Suppressor macrophage treated with lipopolysaccharide for 4 hours (primary cell): ENCODE measurements at regions not wholly inside any gene's neighbourhood (a gene's known extent, or its start where the extent isn't known, plus 50 kb on each side); places are given as distances from the start of the nearest gene placed in this dataset.
"Not testable (repeated sequence)": the region's sequence is repeated elsewhere in the genome, so short reads cannot be mapped to it uniquely, and the experiment has no call there.

Source experiments
- DNase-seq: peaks from one replicate; pipeline ENCODE4 v3.0.0-alpha.2; 2020

- DNase-seq: no peak
These were observed 113.2 kb upstream of the LHX1 start for GRCh38 chr17:36823850-36824677.

- DNase-seq: no peak
These were observed 112.6 kb upstream of the LHX1 start for GRCh38 chr17:36824678-36825101.

- DNase-seq: no peak
These were observed 112.2 kb upstream of the LHX1 start for GRCh38 chr17:36825113-36825512.

DNA sequence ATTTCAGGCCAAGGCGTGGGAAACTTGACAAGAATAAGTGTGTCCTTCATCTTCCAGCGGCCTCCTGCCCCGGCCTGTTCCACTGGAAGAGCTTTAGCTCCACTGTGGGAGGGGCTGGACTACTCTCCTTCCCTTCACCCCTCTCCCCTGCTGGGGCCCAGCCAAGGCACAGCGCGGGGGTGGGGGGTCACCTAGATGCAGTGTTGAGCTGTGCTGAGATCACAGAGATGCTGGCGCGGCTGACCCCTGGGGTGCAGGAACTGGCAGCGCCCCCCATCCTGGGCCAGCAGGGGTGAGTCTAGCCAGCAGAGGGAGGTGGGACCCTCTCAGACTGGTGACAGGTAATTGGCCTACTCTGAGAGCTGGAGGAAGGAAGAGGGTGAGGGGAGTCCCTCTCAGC is 111.8 kb upstream of the LHX1 start:
- no peak for DNase-seq

- no peak for DNase-seq
These were observed 111.3 kb upstream of the LHX1 start for GRCh38 chr17:36825951-36826350.

DNA sequence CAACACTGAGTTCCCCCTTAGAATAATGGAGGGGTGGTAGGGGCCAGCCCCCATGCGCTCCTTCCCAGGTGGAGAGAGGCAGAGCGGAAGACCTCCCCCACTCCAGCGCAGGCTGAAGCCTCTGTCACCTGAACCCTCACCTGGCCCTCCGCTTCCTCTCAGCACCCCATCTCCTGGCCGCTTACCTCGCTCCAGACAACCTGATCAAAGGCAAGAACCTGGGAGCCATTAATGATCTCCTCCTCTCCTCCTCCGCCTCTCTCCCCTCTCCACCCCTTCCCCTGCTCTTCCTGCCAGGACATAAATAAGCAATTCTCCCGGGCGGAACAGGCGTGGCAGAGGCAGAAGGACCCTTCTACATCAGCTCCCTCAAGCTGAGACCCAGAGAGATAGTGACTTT is 110.2 kb upstream of the LHX1 start:
- no peak for DNase-seq

DNA sequence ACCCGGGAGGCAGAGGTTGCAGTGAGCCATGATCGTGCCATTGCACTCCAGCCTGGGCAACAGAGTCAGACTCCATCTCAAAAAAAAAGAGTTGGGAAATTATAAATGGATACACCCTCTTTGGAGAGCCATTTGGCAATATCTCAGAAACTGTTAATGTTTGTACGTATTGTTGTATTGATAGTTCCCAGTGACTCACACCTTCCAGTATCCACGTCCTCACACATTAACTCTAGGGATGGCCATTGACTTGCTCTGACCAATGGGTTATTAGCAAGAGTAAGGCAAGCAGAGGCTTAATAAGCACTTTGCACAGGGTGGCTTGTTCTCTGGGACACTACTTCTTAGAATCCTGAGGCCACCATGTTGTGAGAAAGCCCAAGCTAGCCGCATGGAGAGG is 107.6 kb upstream of the LHX1 start:
- no peak for DNase-seq

DNA sequence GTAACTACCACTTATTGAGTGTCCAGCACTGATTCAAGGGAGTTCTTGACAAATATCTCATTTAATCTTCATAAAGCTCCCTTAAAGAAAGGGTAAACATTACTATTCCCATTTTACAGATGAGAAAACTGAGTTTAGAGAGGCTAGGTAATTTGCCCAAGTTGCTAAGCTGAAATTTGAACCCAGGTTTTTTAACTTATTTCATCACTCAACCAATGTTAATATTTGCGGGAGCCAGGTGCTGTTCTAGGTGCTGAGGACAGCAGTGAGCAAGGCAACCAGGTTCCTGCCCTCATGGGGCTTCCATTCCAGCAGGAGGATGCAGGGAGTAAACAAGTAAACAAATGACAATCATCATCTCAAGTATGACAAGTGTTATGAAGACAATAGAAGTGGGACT is 104.0 kb upstream of the LHX1 start:
- DNase-seq: no peak

DNA sequence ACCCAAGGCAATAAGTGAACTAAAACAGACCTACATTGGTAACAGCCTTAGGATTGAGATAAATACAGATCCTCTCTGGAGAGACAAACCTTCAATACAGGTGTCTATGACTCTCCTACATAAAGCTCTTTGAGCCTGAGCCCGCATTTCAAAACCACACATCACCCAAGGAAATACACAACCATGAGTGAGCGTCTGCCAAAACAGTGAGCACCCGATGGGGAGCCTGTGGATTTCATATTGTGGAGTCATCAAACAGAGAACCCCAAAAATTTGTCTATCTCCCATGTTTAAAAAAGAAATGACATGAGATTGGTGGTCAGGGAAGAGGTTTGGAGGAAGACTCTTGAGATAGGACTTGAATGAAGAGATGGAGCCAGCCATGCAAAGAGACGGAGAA is 102.2 kb upstream of the LHX1 start:
- DNase-seq: no peak

- DNase-seq: no peak
These were observed 99.9 kb upstream of the LHX1 start for GRCh38 chr17:36837195-36837938.

DNA sequence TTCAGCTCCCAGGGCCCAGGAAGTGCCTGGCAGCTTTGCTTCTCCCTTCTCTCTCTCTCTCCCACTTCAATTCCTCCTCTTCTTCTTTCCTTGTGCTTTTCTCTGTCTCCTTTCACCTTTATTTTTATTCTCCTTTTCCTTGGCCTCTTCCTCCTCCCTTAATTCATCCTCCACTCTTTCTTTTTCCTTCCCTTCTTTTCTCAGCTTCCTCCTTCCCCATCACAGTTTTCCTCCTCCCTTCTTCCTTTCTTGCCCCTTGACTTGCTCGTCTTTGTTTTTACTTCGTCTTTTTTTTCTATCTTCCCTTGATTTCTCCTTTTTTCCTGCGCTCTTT is 99.4 kb upstream of the LHX1 start:
- DNase-seq: no peak

DNA sequence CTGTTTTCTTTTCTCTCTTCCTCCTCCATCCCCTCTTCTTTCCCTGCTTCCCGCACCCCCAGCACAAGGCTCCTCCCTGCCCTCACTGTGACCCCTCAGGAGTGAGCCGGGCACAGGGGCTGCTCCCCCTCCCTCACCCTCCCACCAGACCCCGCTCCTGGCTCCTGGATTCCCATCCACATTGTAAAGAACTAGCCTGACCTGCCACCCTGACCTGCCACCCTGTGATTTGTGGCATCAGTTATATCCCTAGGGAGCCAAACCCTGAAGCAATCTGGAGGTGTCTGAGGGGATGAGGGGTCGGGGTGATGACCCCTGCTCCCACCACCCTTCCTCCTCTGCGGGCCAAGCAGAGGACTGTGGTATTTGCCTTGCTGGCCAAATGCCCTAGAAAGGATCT is 98.0 kb upstream of the LHX1 start:
- no peak for DNase-seq

- DNase-seq: no peak
These were observed 96.5 kb upstream of the LHX1 start for GRCh38 chr17:36840796-36841195.

- DNase-seq: no peak
These were observed 95.0 kb upstream of the LHX1 start for GRCh38 chr17:36842231-36842819.

DNA sequence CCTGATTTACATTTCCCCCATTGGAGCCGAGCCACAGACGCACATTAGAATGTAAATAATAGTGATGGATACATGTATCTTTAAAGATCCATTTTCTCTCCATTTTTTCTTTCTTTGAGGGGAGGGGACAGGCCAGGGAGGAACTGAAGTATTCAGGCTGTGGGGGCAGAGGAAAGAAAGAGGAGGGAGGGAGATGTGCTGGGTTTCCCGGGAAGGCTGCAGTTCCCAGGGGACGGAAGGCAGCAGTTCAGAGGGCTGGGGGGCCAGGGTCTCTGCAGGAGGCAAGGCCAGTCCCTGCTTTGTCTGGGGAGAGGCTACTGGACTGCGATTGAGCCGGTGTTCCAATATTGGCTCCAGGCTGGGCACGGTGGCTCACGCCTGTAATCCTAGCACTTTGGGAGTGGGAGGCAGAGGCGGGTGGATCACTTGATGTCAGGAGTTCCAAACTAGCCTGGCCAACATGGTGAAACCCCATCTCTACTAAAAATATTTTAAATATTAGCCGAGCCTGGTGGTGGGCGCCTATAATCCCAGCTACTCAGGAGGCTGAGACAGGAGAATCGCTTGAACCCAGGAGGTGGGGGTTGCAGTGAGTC is 94.2 kb upstream of the LHX1 start:
- DNase-seq: no peak

GRCh38 chr17:36844013-36844412 is 93.3 kb upstream of the LHX1 start:
- no peak for DNase-seq

DNA sequence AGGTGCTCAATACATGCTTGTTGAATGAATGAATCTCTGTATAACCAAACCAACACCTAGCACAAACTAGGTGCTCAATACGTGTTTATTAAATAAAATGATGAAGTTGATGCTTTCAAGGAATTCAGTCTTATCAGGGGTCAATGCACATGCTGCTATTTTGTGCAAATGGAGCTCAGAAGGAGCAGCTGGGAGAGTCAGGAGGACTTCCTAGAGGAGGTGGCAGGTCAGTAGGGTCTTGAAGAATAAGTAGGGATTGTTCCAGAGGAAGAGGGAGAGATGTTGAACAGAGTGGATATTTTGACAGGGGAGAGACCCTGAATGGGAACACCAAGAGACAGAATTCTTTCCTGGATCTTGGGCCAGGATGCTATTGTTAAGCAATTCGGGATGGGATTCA is 92.7 kb upstream of the LHX1 start:
- no peak for DNase-seq

- DNase-seq: no peak
These were observed 91.4 kb upstream of the LHX1 start for GRCh38 chr17:36845916-36846315.

- DNase-seq: no peak
These were observed 90.6 kb upstream of the LHX1 start for GRCh38 chr17:36846410-36847292.

DNA sequence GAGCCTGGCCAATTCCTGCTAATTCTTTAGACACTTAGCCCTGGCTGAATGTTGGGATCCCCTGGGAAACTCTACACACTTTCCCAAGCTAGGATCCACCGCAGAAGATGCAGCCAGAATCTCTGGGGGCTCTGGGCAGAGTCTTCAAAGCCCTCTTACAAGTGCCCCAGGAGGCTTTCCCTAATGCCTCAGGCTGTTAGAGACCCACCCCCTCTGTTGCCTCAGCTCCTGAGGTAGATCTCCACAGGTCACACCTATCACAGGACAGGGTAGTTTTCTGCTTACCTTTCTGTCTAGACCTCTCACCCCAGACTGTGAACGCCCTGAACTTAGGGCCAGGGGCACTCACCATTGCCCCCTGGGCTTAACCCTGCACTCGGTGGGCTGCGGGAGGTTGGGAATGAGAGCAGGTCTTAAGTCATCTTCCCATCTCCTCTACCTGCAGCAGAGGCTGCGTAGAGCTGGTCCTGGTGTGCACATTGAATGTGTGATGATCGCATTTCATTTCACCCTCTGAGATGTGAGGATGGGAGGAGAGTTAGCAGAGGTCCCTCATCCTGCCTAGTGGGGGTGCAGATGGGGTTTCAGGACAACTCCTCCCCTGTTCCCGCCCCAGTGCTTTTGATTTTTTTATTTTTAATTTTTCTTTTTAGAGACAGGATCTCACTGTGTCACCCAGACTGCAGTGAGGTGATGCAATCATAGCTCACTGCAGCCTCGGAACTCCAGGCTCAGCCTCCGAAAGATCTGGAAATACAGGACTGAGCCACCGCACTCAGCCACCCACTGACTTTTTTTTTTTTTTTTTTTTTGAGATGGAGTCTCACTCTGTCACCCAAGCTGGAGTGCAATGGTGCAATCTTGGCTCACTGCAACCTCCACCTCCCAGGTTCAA is 89.0 kb upstream of the LHX1 start:
- no peak for DNase-seq

GRCh38 chr17:36849020-36849419 is 88.3 kb upstream of the LHX1 start:
- DNase-seq: not testable (repeated sequence)
